ENCODE measurements at regions not wholly inside any gene's neighbourhood (a gene's known extent, or its start where the extent isn't known, plus 50 kb on each side); places are given as distances from the start of the nearest gene placed in this dataset.
A peak's percentile ranks its signal among the peaks of the same experiment; 100 is the strongest.

GRCh38 chr11:69881467-69882269 is 62.5 kb upstream of the FGF3 start:
- TF ChIP-seq POLR2AphosphoS2 (conservative IDR thresholded peaks at IDR 0.05; ENCODE audit: low read length) (no peak), ZC3H11A (IDR thresholded peaks at IDR 0.05) (no peak), E2F6 (IDR thresholded peaks at IDR 0.05; ENCODE audit: borderline replicate concordance, low read depth) (no peak), ZSCAN20 (CRISPR knock-in tag; IDR thresholded peaks at IDR 0.05) (no peak), ZNF302 (CRISPR knock-in tag; IDR thresholded peaks at IDR 0.05) (no peak), MYC (IDR thresholded peaks at IDR 0.05; ENCODE audit: borderline replicate concordance, low read length) (no peak), ZFP36 (IDR thresholded peaks at IDR 0.05; ENCODE audit: borderline replicate concordance, partially characterized antibody) (no peak)
- TF ChIP-seq, protein P1, sequence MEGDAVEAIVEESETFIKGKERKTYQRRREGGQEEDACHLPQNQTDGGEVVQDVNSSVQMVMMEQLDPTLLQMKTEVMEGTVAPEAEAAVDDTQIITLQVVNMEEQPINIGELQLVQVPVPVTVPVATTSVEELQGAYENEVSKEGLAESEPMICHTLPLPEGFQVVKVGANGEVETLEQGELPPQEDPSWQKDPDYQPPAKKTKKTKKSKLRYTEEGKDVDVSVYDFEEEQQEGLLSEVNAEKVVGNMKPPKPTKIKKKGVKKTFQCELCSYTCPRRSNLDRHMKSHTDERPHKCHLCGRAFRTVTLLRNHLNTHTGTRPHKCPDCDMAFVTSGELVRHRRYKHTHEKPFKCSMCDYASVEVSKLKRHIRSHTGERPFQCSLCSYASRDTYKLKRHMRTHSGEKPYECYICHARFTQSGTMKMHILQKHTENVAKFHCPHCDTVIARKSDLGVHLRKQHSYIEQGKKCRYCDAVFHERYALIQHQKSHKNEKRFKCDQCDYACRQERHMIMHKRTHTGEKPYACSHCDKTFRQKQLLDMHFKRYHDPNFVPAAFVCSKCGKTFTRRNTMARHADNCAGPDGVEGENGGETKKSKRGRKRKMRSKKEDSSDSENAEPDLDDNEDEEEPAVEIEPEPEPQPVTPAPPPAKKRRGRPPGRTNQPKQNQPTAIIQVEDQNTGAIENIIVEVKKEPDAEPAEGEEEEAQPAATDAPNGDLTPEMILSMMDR (IDR thresholded peaks at IDR 0.05): 0 out of 3 replicates have a peak, but pooled peaks have one; percentile 12
- POLR2A ChIA-PET: no interaction called here
- Histone ChIP-seq H3K4me2 (no peak overlapping the region), H3K4me3 (no peak overlapping the region), H3K27ac (no peak overlapping the region), H3K4me1 (no peaks in the 10 kb centered on the region), H3K9me3 (no peaks in the 10 kb centered on the region)
- WGBS (ENCODE audit: missing lambda C conversion rate): 81% methylated on average over 19 of the region's 20 CpGs
- CTCF ChIA-PET: interaction anchor here (0.6 to 2.6 kb wide), 15 partner anchors 9 to 319 kb away, joined by 3 to 10 read pairs (median 4); no protein-coding TSS in a partner anchor
- ATAC-seq (peak; percentile 5 to 61; a peak in 3 of 6 replicates), DNase-seq (ENCODE audit: low read depth in 1 of 2, low spot score in 1 of 2) (no peak), FAIRE-seq (no peak)

- 79% methylated on average over 7 of the region's 7 CpGs for WGBS (ENCODE audit: missing lambda C conversion rate)
- CTCF ChIA-PET: interaction anchor here (0.8 to 2.6 kb wide), 14 partner anchors 8 to 314 kb away, joined by 3 to 10 read pairs (median 4); no protein-coding TSS in a partner anchor
- Histone ChIP-seq H3K9me3 (no peaks in the 10 kb centered on the region), H3K4me3 (no peak overlapping the region), H3K4me2 (no peak overlapping the region), H3K27ac (no peak overlapping the region), H3K4me1 (no peaks in the 10 kb centered on the region)
- POLR2A ChIA-PET: no interaction called here
- TF ChIP-seq, protein P1 (IDR thresholded peaks at IDR 0.05): 0 out of 3 replicates have a peak, but pooled peaks have one; percentile 2
- no peak for TF ChIP-seq TFCP2L1 (CRISPR knock-in tag; IDR thresholded peaks at IDR 0.05)
- no peak for DNase-seq (ENCODE audit: low read depth in 1 of 2, low spot score in 1 of 2)
- no peak for FAIRE-seq
- no peak for ATAC-seq
Measured at GRCh38 chr11:69882270-69882608, 63.0 kb upstream of the FGF3 start.

DNA sequence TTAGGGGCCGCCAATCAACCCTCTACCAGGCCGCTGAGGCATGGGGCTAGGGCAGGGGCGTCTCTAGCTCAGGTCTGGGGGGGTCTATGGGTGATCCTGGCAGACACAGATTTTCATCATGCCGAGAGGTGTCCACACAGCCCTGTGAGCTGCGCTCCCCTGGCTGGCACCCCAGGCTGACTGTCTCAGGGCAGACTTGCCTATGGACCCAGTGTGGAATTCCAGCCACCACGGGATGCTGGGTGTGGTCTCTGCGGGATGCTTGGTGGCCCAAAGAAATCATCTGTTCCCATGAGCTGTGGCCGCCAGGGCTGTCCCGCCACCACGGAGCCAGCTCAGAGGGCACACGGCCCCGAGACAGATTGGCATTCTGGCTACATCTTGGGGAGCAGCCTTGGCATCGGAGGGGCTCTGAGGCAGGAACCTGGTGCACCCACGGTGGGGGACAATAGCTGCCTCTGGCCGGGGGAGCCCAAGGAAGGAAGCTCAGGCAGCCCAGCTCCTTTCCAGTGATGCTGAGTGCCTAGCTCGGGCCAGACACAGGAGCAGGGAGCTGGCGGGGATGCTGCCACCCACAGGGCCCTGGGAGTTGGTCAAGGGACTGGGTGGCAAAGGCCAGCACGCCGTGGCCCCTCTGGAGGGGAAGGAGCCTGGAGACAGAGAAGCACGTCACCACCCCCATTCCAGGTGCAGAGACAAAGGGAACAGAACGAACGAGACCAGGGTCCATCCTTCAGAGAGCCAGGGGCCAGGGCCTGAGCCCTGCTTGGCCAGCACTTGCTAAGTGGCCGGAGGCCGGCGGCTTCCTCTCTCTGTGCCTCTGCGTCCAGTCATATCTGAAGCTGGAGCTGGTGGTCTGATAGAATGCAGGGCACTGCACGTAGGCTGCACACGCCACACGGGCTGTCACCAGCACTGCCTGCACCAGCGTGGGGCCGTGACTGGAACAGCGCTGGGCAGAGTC is 64.4 kb upstream of the FGF3 start:
- no peak overlapping the region for H3K27ac ChIP-seq
- H3K4me1 ChIP-seq: no peaks in the 10 kb centered on the region
- no peak for TF ChIP-seq CHD2 (IDR thresholded peaks at IDR 0.05; ENCODE audit: low read length, partially characterized antibody)
- no peak for TF ChIP-seq CBX2 (IDR thresholded peaks at IDR 0.05; ENCODE audit: borderline replicate concordance, low read depth)
- TF ChIP-seq JUN (IDR thresholded peaks at IDR 0.05): no peak
- no peak for TF ChIP-seq FOXS1 (CRISPR knock-in tag; IDR thresholded peaks at IDR 0.05)
- TF ChIP-seq HOXA7 (CRISPR knock-in tag; IDR thresholded peaks at IDR 0.05): no peak
- CTCF ChIA-PET: interaction anchor here (0.6 to 2.2 kb wide), 11 partner anchors 9 to 312 kb away, joined by 3 to 10 read pairs (median 4); no protein-coding TSS in a partner anchor
- no peak for DNase-seq (ENCODE audit: low read depth in 1 of 2, low spot score in 1 of 2)
- 61% methylated on average over 20 of the region's 32 CpGs for WGBS (ENCODE audit: missing lambda C conversion rate)
- FAIRE-seq: no peak
- H3K4me2 ChIP-seq: no peak overlapping the region
- H3K4me3 ChIP-seq: no peak overlapping the region
- ATAC-seq: no peak; a peak in 1 of 6 replicates
- no peaks in the 10 kb centered on the region for H3K9me3 ChIP-seq
- POLR2A ChIA-PET: no interaction called here

All from A549 (cell line).